ENCODE measurements at regions not wholly inside any gene's neighbourhood (a gene's known extent, or its start where the extent isn't known, plus 50 kb on each side); places are given as distances from the start of the nearest gene placed in this dataset.

DNA sequence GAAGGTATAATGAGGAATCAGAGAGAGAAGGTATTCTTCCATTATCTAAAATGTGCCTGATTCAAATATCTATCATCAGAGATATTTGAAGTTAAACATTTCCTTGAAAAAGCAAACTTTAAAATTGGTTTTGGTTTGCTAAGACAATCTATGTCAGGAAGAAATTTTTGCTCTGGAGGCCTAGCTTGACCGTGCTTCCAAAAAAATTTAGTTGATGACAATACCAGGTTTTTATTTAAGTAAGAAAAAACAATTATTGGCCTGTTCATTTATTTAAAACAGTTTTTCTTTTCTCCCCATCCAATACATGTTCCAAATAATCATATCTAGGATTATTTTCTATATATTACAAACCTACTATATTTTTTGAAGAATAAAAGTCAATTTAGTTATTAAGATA lies 75.3 kb downstream of the OTOL1 start:
- no peaks in the 10 kb centered on the region for H3K4me1 ChIP-seq (ENCODE audit: insufficient read depth, poor library complexity, severe bottlenecking)
- TF ChIP-seq, protein P1, sequence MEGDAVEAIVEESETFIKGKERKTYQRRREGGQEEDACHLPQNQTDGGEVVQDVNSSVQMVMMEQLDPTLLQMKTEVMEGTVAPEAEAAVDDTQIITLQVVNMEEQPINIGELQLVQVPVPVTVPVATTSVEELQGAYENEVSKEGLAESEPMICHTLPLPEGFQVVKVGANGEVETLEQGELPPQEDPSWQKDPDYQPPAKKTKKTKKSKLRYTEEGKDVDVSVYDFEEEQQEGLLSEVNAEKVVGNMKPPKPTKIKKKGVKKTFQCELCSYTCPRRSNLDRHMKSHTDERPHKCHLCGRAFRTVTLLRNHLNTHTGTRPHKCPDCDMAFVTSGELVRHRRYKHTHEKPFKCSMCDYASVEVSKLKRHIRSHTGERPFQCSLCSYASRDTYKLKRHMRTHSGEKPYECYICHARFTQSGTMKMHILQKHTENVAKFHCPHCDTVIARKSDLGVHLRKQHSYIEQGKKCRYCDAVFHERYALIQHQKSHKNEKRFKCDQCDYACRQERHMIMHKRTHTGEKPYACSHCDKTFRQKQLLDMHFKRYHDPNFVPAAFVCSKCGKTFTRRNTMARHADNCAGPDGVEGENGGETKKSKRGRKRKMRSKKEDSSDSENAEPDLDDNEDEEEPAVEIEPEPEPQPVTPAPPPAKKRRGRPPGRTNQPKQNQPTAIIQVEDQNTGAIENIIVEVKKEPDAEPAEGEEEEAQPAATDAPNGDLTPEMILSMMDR (IDR thresholded peaks at IDR 0.05; ENCODE audit: poor library complexity, severe bottlenecking): no peak
- no peak for ATAC-seq (ENCODE audit: low read depth)
- no peaks in the 10 kb centered on the region for H3K27me3 ChIP-seq (ENCODE audit: insufficient read depth, poor library complexity, severe bottlenecking)
- no peaks in the 10 kb centered on the region for H3K9me3 ChIP-seq (ENCODE audit: severe bottlenecking)
- no peaks in the 10 kb centered on the region for H3K36me3 ChIP-seq (ENCODE audit: low read depth)
- H3K4me3 ChIP-seq (ENCODE audit: severe bottlenecking): no peak overlapping the region
- H3K27ac ChIP-seq (ENCODE audit: poor library complexity, severe bottlenecking): no peak overlapping the region
- DNase-seq (ENCODE audit: low spot score): no peak

DNA sequence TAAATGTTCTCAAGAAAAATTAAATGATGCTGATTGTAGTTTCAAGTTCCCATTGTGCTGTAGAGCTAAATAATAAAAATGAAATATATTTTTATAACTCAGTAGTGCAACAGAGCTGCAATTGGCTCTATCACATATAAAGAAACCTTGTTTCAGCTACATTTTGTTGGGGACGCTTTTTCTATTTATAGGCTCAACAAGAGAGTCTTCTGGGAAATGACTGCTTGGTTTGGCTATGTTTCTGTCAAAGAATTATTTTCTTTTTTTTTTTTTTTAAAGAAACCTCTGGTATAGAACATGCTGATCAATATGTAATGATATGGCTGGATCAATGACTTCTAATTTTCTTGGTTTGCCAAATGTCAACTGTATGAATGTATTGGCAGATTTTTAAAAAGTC lies 76.5 kb downstream of the OTOL1 start:
- Histone ChIP-seq H3K27me3 (ENCODE audit: insufficient read depth, poor library complexity, severe bottlenecking) (no peaks in the 10 kb centered on the region), H3K9me3 (ENCODE audit: severe bottlenecking) (no peaks in the 10 kb centered on the region), H3K36me3 (ENCODE audit: low read depth) (no peaks in the 10 kb centered on the region), H3K4me1 (ENCODE audit: insufficient read depth, poor library complexity, severe bottlenecking) (no peaks in the 10 kb centered on the region), H3K27ac (ENCODE audit: poor library complexity, severe bottlenecking) (no peak overlapping the region), H3K4me3 (ENCODE audit: severe bottlenecking) (no peak overlapping the region)
- ATAC-seq (ENCODE audit: low read depth): no peak
- TF ChIP-seq, protein P1 (IDR thresholded peaks at IDR 0.05; ENCODE audit: poor library complexity, severe bottlenecking): no peak
- DNase-seq (ENCODE audit: low spot score): no peak

DNA sequence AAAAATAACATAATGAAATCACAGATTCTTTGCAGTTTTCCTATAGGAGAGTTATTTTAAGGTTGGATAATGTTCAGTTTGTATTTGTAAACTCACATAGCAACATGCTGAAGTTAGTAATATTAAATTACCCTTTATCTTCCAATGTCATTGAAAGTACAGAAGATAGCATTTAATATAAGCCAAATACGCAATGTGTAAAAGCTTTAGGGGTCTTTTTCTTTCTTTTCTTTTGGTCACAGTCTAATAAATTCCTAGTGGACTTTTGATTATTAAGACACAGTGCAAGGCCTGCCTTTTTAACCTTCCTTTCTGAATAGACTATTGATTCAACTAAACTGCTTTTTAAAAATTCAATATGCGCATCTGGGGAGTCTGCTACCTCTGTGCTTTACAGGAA lies 79.3 kb downstream of the OTOL1 start:
- no peak overlapping the region for H3K4me3 ChIP-seq (ENCODE audit: severe bottlenecking)
- no peaks in the 10 kb centered on the region for H3K36me3 ChIP-seq (ENCODE audit: low read depth)
- H3K27me3 ChIP-seq (ENCODE audit: insufficient read depth, poor library complexity, severe bottlenecking): no peaks in the 10 kb centered on the region
- TF ChIP-seq, protein P1 (IDR thresholded peaks at IDR 0.05; ENCODE audit: poor library complexity, severe bottlenecking): no peak
- no peaks in the 10 kb centered on the region for H3K4me1 ChIP-seq (ENCODE audit: insufficient read depth, poor library complexity, severe bottlenecking)
- no peak for ATAC-seq (ENCODE audit: low read depth)
- H3K27ac ChIP-seq (ENCODE audit: poor library complexity, severe bottlenecking): no peak overlapping the region
- no peaks in the 10 kb centered on the region for H3K9me3 ChIP-seq (ENCODE audit: severe bottlenecking)
- DNase-seq (ENCODE audit: low spot score): no peak

DNA sequence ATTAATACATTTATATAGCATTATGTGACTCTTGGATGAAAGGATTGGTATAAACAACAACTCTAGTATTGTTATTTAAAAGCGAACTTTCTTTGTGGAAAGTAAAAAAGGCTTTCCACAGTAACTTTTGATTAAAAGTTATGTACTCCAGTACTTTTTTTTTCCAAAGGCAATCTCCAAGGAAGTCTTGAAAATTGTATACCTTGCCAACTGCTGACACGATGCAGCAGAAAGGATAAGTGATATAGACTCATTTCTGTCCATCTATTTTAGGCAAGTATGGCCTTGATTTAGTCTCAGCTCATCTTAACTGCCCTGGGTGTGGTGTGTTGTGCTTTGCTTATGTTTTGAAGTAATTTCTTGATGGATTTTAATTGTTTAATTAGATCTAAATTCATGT lies 79.7 kb downstream of the OTOL1 start:
- Histone ChIP-seq H3K4me3 (ENCODE audit: severe bottlenecking) (no peak overlapping the region), H3K36me3 (ENCODE audit: low read depth) (no peaks in the 10 kb centered on the region), H3K27me3 (ENCODE audit: insufficient read depth, poor library complexity, severe bottlenecking) (no peaks in the 10 kb centered on the region), H3K9me3 (ENCODE audit: severe bottlenecking) (no peaks in the 10 kb centered on the region), H3K4me1 (ENCODE audit: insufficient read depth, poor library complexity, severe bottlenecking) (no peaks in the 10 kb centered on the region), H3K27ac (ENCODE audit: poor library complexity, severe bottlenecking) (no peak overlapping the region)
- TF ChIP-seq, protein P1 (IDR thresholded peaks at IDR 0.05; ENCODE audit: poor library complexity, severe bottlenecking): no peak
- ATAC-seq (ENCODE audit: low read depth): no peak
- no peak for DNase-seq (ENCODE audit: low spot score)

DNA sequence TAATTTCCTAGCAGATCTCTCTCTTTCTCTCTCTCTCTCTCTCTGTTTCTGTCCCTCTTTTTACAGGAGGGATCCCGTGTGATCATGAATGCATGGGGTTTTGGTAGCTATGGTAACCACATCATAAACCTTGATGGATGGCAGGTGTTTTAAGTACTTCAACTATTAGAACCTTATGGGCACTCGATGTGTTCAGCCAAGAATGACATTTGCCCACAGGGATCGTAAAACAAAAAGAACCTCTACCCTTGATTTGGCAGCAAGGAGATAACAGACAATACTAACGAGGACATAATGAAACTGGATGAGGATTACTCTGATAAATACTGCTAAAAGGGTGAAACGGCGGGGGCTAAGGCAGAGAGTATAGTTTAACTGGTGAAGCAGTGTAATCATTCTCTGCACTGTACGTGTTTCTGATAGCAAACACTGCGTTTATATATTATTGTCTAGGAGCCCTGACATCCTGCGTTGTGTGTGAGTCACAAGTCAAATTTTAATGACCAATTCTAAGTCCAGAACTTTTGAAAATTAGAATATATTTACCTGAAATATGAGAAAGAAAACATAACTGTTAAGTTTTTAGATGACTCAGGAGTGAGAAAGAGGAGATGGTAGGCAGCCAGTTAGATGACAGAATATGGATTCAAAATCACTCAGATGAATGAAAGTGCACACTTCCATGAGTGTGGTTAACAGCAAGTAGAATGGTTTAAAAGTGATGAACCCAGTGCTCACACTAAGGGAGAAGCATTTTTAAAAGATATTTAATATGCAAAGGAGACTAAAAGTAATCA lies 80.3 kb downstream of the OTOL1 start:
- Histone ChIP-seq H3K36me3 (ENCODE audit: low read depth) (no peaks in the 10 kb centered on the region), H3K4me3 (ENCODE audit: severe bottlenecking) (no peak overlapping the region), H3K27ac (ENCODE audit: poor library complexity, severe bottlenecking) (no peak overlapping the region), H3K27me3 (ENCODE audit: insufficient read depth, poor library complexity, severe bottlenecking) (no peaks in the 10 kb centered on the region), H3K4me1 (ENCODE audit: insufficient read depth, poor library complexity, severe bottlenecking) (no peaks in the 10 kb centered on the region), H3K9me3 (ENCODE audit: severe bottlenecking) (no peaks in the 10 kb centered on the region)
- TF ChIP-seq, protein P1 (IDR thresholded peaks at IDR 0.05; ENCODE audit: poor library complexity, severe bottlenecking): no peak
- ATAC-seq (ENCODE audit: low read depth): peak; percentile 52; the same call in 1 of the 3 replicates
- DNase-seq (ENCODE audit: low spot score): no peak

Measured in RWPE2 (cell line).